Stomach (tissue), 8 donors: ENCODE measurements at regions not wholly inside any gene's neighbourhood (a gene's known extent, or its start where the extent isn't known, plus 50 kb on each side); places are given as distances from the start of the nearest gene placed in this dataset.

Experiments used
- DNase-seq, 2 donors: peaks; one replicate each; pipeline versions ENCODE4 v3.0.0 to v3.0.0-alpha.2; 2013 to 2019
- H3K27ac ChIP-seq, 5 donors: fragments of 200-600 bp in 4 of 5; sonication (generic) in 4 of 5; one replicate each; pipeline ENCODE4 v1.5.1; 2013 to 2019; ENCODE audit warnings: mild to moderate bottlenecking in 1 of 5, moderate library complexity in 1 of 5
- H3K27me3 ChIP-seq, 3 donors: fragments of 200-600 bp; sonication (generic); one replicate each; pipeline ENCODE4 v1.5.1; 2017 to 2019; ENCODE audit warnings: mixed run types in 1 of 3
- H3K36me3 ChIP-seq, 4 donors: fragments of 200-600 bp; sonication (generic); 1 replicate in 3 of 4; 2 replicates in 1 of 4; pipeline ENCODE4 v1.5.1; 2016 to 2019
- H3K4me1 ChIP-seq, 4 donors: fragments of 200-600 bp; sonication (generic); one replicate each; pipeline ENCODE4 v1.5.1; 2016 to 2019
- H3K4me3 ChIP-seq, 4 donors: fragments of 200-600 bp; sonication (generic) in 3 of 4; one replicate each; pipeline ENCODE4 v1.5.1; 2016 to 2019; ENCODE audit warnings: mild to moderate bottlenecking in 1 of 4
- H3K9me3 ChIP-seq, 4 donors: fragments of 200-600 bp; sonication (generic); one replicate each; pipeline ENCODE4 v1.5.1; 2016 to 2019
- CTCF ChIP-seq, 7 experiments: fragments of 450-650 bp in 4 of 7; fragments of 200-600 bp in 3 of 7; sonication (generic) in 3 of 7; IDR thresholded peaks; one replicate each; pipeline ENCODE4 v1.5.1; 2016 to 2019; ENCODE audit warnings: antibody characterized with exemption in 7 of 7, control low read depth in 2 of 7, mild to moderate bottlenecking in 1 of 7
- EP300 ChIP-seq: sonication (generic); formaldehyde crosslinking; IDR thresholded peaks from one replicate; pipeline ENCODE4 v1.6.1; 2017; ENCODE audit warnings: antibody characterized with exemption
- POLR2A ChIP-seq, 4 donors: fragments of 450-650 bp; IDR thresholded peaks; one replicate each; pipeline ENCODE4 v1.6.1; 2016; ENCODE audit warnings: antibody characterized with exemption in 4 of 4, control low read depth in 2 of 4, mild to moderate bottlenecking in 1 of 4, moderate library complexity in 1 of 4
- POLR2AphosphoS5 ChIP-seq, 3 donors: sonication (generic); formaldehyde crosslinking; IDR thresholded peaks; one replicate each; pipeline ENCODE4 v1.6.1; 2016; ENCODE audit warnings: antibody characterized with exemption in 3 of 3
- WGBS, 5 donors: extraction: QIAGEN DNeasy Blood & Tissue Kit in 3 of 5; methylation state at CpG; one replicate each; pipeline versions ENCODE4 v1.1.5 to v1.1.7; 2013 to 2018; 5-methylcytosine and 5-hydroxymethylcytosine counted together
- intact Hi-C: fragments of 100-400 bp; cut with DNase I; formaldehyde crosslinking; loops from one replicate; pipeline ENCODE4 v1.15.1; 2023; ENCODE audit warnings: low total_unique reads
- donor health status: healthy with polysubstance abuse.
- donor health status: Bipolar disorder and iron deficiency.
- donor health status: healthy.

GRCh38 chr16:86818671-86819532, 240.6 kb downstream of the FOXL1 start:
- H3K27ac ChIP-seq = no peak overlapping the region
- peaks cover 0 to 8% (median 4%) of the 10 kb centered on the region in 4 donors for H3K4me1 ChIP-seq
- peaks cover 0 to 84% (median 31%) of the 10 kb centered on the region in 3 donors for H3K27me3 ChIP-seq
- peak overlapping the region in 1 of 4 donors; percentile 13 for H3K4me3 ChIP-seq
- no peaks in the 10 kb centered on the region for H3K9me3 ChIP-seq
- peak in 1 of 2 donors; percentile 61 for DNase-seq
- WGBS, 5 donors = 22 to 46% (median 30%) methylated on average over 27 to 29 of the region's 29 CpGs
- intact Hi-C loops = no loop called here
- TF ChIP-seq POLR2AphosphoS5 (IDR thresholded peaks at IDR 0.05) = no peak
- TF ChIP-seq CTCF (IDR thresholded peaks at IDR 0.05) = no peak
- no peak for TF ChIP-seq POLR2A (IDR thresholded peaks at IDR 0.05)
- no peak for TF ChIP-seq EP300
- H3K36me3 ChIP-seq = no peaks in the 10 kb centered on the region

GRCh38 chr16:86819533-86819892, 241.2 kb downstream of the FOXL1 start:
- TF ChIP-seq POLR2A (IDR thresholded peaks at IDR 0.05) = no peak
- TF ChIP-seq CTCF (IDR thresholded peaks at IDR 0.05) = no peak
- TF ChIP-seq EP300 = no peak
- no peak for TF ChIP-seq POLR2AphosphoS5 (IDR thresholded peaks at IDR 0.05)
- Histone ChIP-seq H3K4me1 (peaks cover 0 to 8% (median 4%) of the 10 kb centered on the region in 4 donors), H3K9me3 (no peaks in the 10 kb centered on the region), H3K4me3 (no peak overlapping the region), H3K27ac (no peak overlapping the region), H3K27me3 (peaks cover 0 to 91% (median 34%) of the 10 kb centered on the region in 3 donors), H3K36me3 (no peaks in the 10 kb centered on the region)
- 13 to 37% (median 20%) methylated on average over 4 of the region's 4 CpGs for WGBS, 5 donors
- intact Hi-C loops = no loop called here
- DNase-seq = no peak

- no peak for TF ChIP-seq POLR2AphosphoS5 (IDR thresholded peaks at IDR 0.05)
- no peak for TF ChIP-seq CTCF (IDR thresholded peaks at IDR 0.05)
- TF ChIP-seq POLR2A (IDR thresholded peaks at IDR 0.05) = no peak
- DNase-seq = no peak
- H3K4me3 ChIP-seq = no peak overlapping the region
- 75 to 88% (median 83%) methylated on average over 2 of the region's 2 CpGs for WGBS, 5 donors
- intact Hi-C loops = no loop called here
- H3K9me3 ChIP-seq = no peaks in the 10 kb centered on the region
- H3K36me3 ChIP-seq = no peaks in the 10 kb centered on the region
- no peak overlapping the region for H3K27ac ChIP-seq
- H3K4me1 ChIP-seq = peaks cover 0 to 8% (median 4%) of the 10 kb centered on the region in 4 donors
- H3K27me3 ChIP-seq = peaks cover 3 to 99% (median 40%) of the 10 kb centered on the region in 3 donors
These were observed 243.5 kb downstream of the FOXL1 start for GRCh38 chr16:86821895-86822294.

- 71 to 78% (median 73%) methylated on average over 8 of the region's 8 CpGs for whole genome bisulfite sequencing, 5 donors
- no peak overlapping the region for H3K4me3 ChIP-seq
- no peaks in the 10 kb centered on the region for H3K9me3 ChIP-seq
- H3K36me3 ChIP-seq = no peaks in the 10 kb centered on the region
- DNase-seq = no peak
- intact Hi-C loops = no loop called here
- H3K27ac ChIP-seq = no peak overlapping the region
- peaks cover 3 to 99% (median 36%) of the 10 kb centered on the region in 3 donors for H3K27me3 ChIP-seq
- TF ChIP-seq CTCF (IDR thresholded peaks at IDR 0.05) (no peak), POLR2A (IDR thresholded peaks at IDR 0.05) (no peak), EP300 (no peak), POLR2AphosphoS5 (IDR thresholded peaks at IDR 0.05) (no peak)
- H3K4me1 ChIP-seq = peaks cover 0 to 8% (median 4%) of the 10 kb centered on the region in 4 donors
These were observed 244.8 kb downstream of the FOXL1 start for GRCh38 chr16:86823125-86823524.
